ENCODE measurements at regions not wholly inside any gene's neighbourhood (a gene's known extent, or its start where the extent isn't known, plus 50 kb on each side); places are given as distances from the start of the nearest gene placed in this dataset.

DNA sequence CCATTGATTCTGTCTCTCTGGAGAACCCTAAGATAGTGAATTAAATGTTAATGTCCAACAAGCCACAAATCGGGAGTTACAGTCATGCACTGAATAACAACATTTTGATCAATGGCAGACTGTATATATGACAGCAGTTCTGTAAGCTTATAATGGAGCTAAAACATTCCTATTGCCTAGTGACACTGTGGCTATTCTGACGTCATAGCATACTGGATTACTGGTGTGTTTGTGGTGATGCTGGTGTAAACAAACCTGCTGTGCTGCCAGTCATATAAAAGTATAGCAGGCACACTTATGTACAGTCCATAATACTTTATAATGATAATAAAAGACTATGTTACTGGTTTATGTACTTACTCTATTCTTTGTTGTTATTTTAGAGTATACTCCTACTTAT lies 56.7 kb upstream of the BICD1 start:
- POLR2A ChIA-PET, result no interaction called here
- Histone ChIP-seq H3K4me2 (ENCODE audit: low read depth, low read length) (no peak overlapping the region), H3K4me3 (replicated peaks in 1 of 3; ENCODE audit: insufficient read depth in 1 of 3, low read depth in 2 of 3, low read length in 3 of 3) (no peak overlapping the region), H3K9me3 (ENCODE audit: low read length) (no peaks in the 10 kb centered on the region), H3K4me1 (ENCODE audit: insufficient read depth, low read length) (peaks cover 31% of the 10 kb centered on the region), H2AFZ (ENCODE audit: low read length) (no peak overlapping the region), H4K20me1 (ENCODE audit: insufficient read depth, low read length) (no peaks in the 10 kb centered on the region), H3K36me3 (replicated peaks in 1 of 2; ENCODE audit: control insufficient read depth in 1 of 2, insufficient read depth in 2 of 2, low read length in 2 of 2) (no peaks in the 10 kb centered on the region), H3K9ac (ENCODE audit: insufficient read depth, low read depth, low read length) (no peak overlapping the region), H3K27ac (ENCODE audit: extremely low read length, insufficient read depth, low read length) (no peak overlapping the region), H3K27me3 (ENCODE audit: control insufficient read depth in 1 of 2, insufficient read depth in 2 of 2, low read length in 2 of 2) (no peaks in the 10 kb centered on the region), H3K79me2 (ENCODE audit: insufficient read depth, low read length) (no peaks in the 10 kb centered on the region)
- FAIRE-seq (no peak), ATAC-seq (no peak), DNase-seq (ENCODE audit: low spot score) (no peak)
- CTCF ChIA-PET (ENCODE audit: low intra/inter-chr PET ratio, low total read pairs), result no interaction called here
- in situ Hi-C loops (cut with HindIII; ENCODE audit: extremely low pct_ligation_motif_present, low pct_unique_long_range_greater_than_20kb) (no loop called here), intact Hi-C loops (cut with micrococcal nuclease; ENCODE audit: unreplicated experiment) (loop anchor here (5.0 kb wide), 1 partner anchor 368 kb away; no protein-coding TSS in a partner anchor)
- TF ChIP-seq CREB1 (IDR thresholded peaks at IDR 0.05) (peak; percentile 94), CREB1 (CRISPR knock-in tag; IDR thresholded peaks at IDR 0.05) (no peak), FOXM1 (CRISPR knock-in tag; IDR thresholded peaks at IDR 0.05) (no peak), ATF7 (IDR thresholded peaks at IDR 0.05) (peak; percentile 85), ATF7 (CRISPR knock-in tag; IDR thresholded peaks at IDR 0.05) (no peak)
- BruUV-seq (replicated peaks), result no TSS peak
- whole genome bisulfite sequencing (ENCODE audit: low lambda C conversion rate), result 37% methylated on average over 2 of the region's 2 CpGs

DNA sequence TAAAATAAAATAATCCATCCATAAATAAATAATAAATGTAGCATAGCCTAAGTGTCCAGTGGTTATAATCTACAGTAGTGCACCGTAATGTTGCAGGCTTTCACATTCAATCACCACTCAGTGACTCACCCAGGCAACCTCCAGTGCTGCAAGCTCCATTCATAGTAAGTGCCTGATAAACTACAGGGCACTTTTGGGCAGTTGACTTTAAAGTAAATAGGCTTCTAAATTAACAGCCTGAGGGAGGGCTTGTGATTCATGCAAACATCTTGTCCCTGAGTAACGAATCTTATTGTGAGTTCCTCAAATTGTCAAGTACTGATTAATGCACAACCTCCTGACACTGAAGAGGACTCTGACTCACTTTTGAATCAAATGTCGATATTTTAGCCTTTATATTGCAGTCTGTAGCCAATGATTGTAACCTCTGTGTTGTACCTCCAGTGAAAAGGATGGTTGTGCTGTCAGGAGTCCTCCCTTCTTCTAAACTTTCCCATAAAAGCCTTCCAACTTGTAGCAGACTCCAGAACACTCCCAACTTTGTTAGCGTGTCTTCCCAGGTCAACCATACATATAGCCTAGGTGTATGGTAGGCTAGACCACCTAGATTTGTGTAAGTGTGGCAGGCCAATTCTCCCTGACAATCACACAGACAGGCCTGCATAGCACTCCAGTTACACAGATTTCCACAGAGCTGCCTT lies 55.0 kb upstream of the BICD1 start:
- FAIRE-seq, result no peak
- no peak overlapping the region for H3K4me3 ChIP-seq (replicated peaks in 1 of 3; ENCODE audit: insufficient read depth in 1 of 3, low read depth in 2 of 3, low read length in 3 of 3)
- no peaks in the 10 kb centered on the region for H3K27me3 ChIP-seq (ENCODE audit: control insufficient read depth in 1 of 2, insufficient read depth in 2 of 2, low read length in 2 of 2)
- no peak overlapping the region for H2AFZ ChIP-seq (ENCODE audit: low read length)
- ChIA-PET CTCF (ENCODE audit: low intra/inter-chr PET ratio, low total read pairs) (no interaction called here), POLR2A (no interaction called here)
- no peaks in the 10 kb centered on the region for H4K20me1 ChIP-seq (ENCODE audit: insufficient read depth, low read length)
- WGBS (ENCODE audit: low lambda C conversion rate), result 14% methylated on average over 4 of the region's 4 CpGs
- intact Hi-C loops (cut with micrococcal nuclease; ENCODE audit: unreplicated experiment), result loop anchor here (5.0 kb wide), 1 partner anchor 369 kb away; no protein-coding TSS in a partner anchor
- H3K79me2 ChIP-seq (ENCODE audit: insufficient read depth, low read length), result no peaks in the 10 kb centered on the region
- DNase-seq (ENCODE audit: low spot score), result no peak
- H3K4me1 ChIP-seq (ENCODE audit: insufficient read depth, low read length), result peaks cover 31% of the 10 kb centered on the region
- no peak overlapping the region for H3K27ac ChIP-seq (ENCODE audit: extremely low read length, insufficient read depth, low read length)
- peak overlapping the region; percentile 25; the same call in 1 of the 2 replicates for H3K4me2 ChIP-seq (ENCODE audit: low read depth, low read length)
- no TSS peak for BruUV-seq (replicated peaks)
- peak; percentile 52; the same call in 2 of the 3 replicates for ATAC-seq
- H3K36me3 ChIP-seq (replicated peaks in 1 of 2; ENCODE audit: control insufficient read depth in 1 of 2, insufficient read depth in 2 of 2, low read length in 2 of 2), result no peaks in the 10 kb centered on the region
- H3K9me3 ChIP-seq (ENCODE audit: low read length), result no peaks in the 10 kb centered on the region
- no peak overlapping the region for H3K9ac ChIP-seq (ENCODE audit: insufficient read depth, low read depth, low read length)
- in situ Hi-C loops (cut with HindIII; ENCODE audit: extremely low pct_ligation_motif_present, low pct_unique_long_range_greater_than_20kb), result no loop called here
- TF ChIP-seq POLR2AphosphoS5 (IDR thresholded peaks at IDR 0.05; ENCODE audit: low read depth, low read length) (no peak), ZNF230 (CRISPR knock-in tag; IDR thresholded peaks at IDR 0.05) (no peak), ZNF644 (CRISPR knock-in tag; IDR thresholded peaks at IDR 0.05; ENCODE audit: low read depth) (no peak), ZNF556 (CRISPR knock-in tag; IDR thresholded peaks at IDR 0.05; ENCODE audit: borderline replicate concordance) (no peak)
- TF ChIP-seq, protein P1, sequence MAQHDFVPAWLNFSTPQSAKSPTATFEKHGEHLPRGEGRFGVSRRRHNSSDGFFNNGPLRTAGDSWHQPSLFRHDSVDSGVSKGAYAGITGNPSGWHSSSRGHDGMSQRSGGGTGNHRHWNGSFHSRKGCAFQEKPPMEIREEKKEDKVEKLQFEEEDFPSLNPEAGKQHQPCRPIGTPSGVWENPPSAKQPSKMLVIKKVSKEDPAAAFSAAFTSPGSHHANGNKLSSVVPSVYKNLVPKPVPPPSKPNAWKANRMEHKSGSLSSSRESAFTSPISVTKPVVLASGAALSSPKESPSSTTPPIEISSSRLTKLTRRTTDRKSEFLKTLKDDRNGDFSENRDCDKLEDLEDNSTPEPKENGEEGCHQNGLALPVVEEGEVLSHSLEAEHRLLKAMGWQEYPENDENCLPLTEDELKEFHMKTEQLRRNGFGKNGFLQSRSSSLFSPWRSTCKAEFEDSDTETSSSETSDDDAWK (CRISPR knock-in tag; IDR thresholded peaks at IDR 0.05), result no peak
- TF ChIP-seq, protein P2, sequence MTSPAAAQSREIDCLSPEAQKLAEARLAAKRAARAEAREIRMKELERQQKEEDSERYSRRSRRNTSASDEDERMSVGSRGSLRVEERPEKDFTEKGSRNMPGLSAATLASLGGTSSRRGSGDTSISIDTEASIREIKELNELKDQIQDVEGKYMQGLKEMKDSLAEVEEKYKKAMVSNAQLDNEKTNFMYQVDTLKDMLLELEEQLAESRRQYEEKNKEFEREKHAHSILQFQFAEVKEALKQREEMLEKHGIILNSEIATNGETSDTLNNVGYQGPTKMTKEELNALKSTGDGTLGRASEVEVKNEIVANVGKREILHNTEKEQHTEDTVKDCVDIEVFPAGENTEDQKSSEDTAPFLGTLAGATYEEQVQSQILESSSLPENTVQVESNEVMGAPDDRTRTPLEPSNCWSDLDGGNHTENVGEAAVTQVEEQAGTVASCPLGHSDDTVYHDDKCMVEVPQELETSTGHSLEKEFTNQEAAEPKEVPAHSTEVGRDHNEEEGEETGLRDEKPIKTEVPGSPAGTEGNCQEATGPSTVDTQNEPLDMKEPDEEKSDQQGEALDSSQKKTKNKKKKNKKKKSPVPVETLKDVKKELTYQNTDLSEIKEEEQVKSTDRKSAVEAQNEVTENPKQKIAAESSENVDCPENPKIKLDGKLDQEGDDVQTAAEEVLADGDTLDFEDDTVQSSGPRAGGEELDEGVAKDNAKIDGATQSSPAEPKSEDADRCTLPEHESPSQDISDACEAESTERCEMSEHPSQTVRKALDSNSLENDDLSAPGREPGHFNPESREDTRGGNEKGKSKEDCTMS (CRISPR knock-in tag; conservative IDR thresholded peaks at IDR 0.05), result no peak
- TF ChIP-seq, protein P3, sequence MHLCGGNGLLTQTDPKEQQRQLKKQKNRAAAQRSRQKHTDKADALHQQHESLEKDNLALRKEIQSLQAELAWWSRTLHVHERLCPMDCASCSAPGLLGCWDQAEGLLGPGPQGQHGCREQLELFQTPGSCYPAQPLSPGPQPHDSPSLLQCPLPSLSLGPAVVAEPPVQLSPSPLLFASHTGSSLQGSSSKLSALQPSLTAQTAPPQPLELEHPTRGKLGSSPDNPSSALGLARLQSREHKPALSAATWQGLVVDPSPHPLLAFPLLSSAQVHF (CRISPR knock-in tag; IDR thresholded peaks at IDR 0.05), result no peak
- TF ChIP-seq, protein P4, sequence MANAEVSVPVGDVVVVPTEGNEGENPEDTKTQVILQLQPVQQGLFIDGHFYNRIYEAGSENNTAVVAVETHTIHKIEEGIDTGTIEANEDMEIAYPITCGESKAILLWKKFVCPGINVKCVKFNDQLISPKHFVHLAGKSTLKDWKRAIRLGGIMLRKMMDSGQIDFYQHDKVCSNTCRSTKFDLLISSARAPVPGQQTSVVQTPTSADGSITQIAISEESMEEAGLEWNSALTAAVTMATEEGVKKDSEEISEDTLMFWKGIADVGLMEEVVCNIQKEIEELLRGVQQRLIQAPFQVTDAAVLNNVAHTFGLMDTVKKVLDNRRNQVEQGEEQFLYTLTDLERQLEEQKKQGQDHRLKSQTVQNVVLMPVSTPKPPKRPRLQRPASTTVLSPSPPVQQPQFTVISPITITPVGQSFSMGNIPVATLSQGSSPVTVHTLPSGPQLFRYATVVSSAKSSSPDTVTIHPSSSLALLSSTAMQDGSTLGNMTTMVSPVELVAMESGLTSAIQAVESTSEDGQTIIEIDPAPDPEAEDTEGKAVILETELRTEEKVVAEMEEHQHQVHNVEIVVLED (CRISPR knock-in tag; IDR thresholded peaks at IDR 0.05; ENCODE audit: borderline replicate concordance), result no peak

All from HepG2 (cell line).